Hepatocyte (in vitro differentiated cells): ENCODE measurements at regions not wholly inside any gene's neighbourhood (a gene's known extent, or its start where the extent isn't known, plus 50 kb on each side); places are given as distances from the start of the nearest gene placed in this dataset.

Source experiments
- EZH2 ChIP-seq: fragments of 200-600 bp; sonication (generic); IDR thresholded peaks from 2 replicates; pipeline ENCODE4 v1.6.1; 2016; ENCODE audit warnings: antibody characterized with exemption, mild to moderate bottlenecking, borderline replicate concordance
- TF ChIP-seq, protein P1 (sequence below): fragments of 200-600 bp; sonication (generic); IDR thresholded peaks from 2 replicates; pipeline ENCODE4 v1.5.1; 2016; ENCODE audit warnings: antibody characterized with exemption, mild to moderate bottlenecking; ENCODE audit not compliant: poor library complexity

GRCh38 chr1:17886386-17886785 is 131.3 kb downstream of the ACTL8 start:
- TF ChIP-seq, protein P1, sequence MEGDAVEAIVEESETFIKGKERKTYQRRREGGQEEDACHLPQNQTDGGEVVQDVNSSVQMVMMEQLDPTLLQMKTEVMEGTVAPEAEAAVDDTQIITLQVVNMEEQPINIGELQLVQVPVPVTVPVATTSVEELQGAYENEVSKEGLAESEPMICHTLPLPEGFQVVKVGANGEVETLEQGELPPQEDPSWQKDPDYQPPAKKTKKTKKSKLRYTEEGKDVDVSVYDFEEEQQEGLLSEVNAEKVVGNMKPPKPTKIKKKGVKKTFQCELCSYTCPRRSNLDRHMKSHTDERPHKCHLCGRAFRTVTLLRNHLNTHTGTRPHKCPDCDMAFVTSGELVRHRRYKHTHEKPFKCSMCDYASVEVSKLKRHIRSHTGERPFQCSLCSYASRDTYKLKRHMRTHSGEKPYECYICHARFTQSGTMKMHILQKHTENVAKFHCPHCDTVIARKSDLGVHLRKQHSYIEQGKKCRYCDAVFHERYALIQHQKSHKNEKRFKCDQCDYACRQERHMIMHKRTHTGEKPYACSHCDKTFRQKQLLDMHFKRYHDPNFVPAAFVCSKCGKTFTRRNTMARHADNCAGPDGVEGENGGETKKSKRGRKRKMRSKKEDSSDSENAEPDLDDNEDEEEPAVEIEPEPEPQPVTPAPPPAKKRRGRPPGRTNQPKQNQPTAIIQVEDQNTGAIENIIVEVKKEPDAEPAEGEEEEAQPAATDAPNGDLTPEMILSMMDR: no peak
- TF ChIP-seq EZH2: no peak
